T-cell (primary cell): ENCODE measurements at regions not wholly inside any gene's neighbourhood (a gene's known extent, or its start where the extent isn't known, plus 50 kb on each side); places are given as distances from the start of the nearest gene placed in this dataset.

Source experiments
- ATAC-seq, 4 experiments: fragments of 200-7000 bp in 3 of 4; fragments of 150-1000 bp in 1 of 4; cut with Tn5 transposase; replicated peaks in 1 of 4; 1 replicate in 3 of 4; 2 replicates in 1 of 4; pipeline ENCODE4 v1.10.0; 2021; ENCODE audit warnings: moderate library complexity in 3 of 4, mild to moderate bottlenecking in 2 of 4, moderate number of reproducible peaks in 1 of 4
- CTCF ChIA-PET, 2 donors: fragments of 300-600 bp; sonication (Branson Sonifier 250); formaldehyde crosslinking; loops; one replicate each; lab custom pipeline; 2022; ENCODE audit warnings: antibody characterized with exemption in 2 of 2; lab: Charles Lee
- POLR2A ChIA-PET, 2 donors: fragments of 300-600 bp; sonication (Branson Sonifier 250); formaldehyde crosslinking; loops; one replicate each; lab custom pipeline; 2022; ENCODE audit warnings: antibody characterized with exemption in 2 of 2; lab: Charles Lee
- DNase-seq, 35 experiments: peaks; one replicate each; pipeline versions ENCODE4 v3.0.0 to v3.0.0-alpha.2; 2013 to 2023
- H3K27ac ChIP-seq: one replicate; pipeline ENCODE4 v1.5.1; 2013; ENCODE audit warnings: low read length
- H3K27me3 ChIP-seq, 2 experiments: replicated peaks in 1 of 2; 1 replicate in 1 of 2; 2 replicates in 1 of 2; pipeline versions ENCODE4 v1.6.1 to v1.7.0; 2013; ENCODE audit warnings: low read length in 1 of 2, mixed read lengths in 1 of 2; ENCODE audit not compliant: control insufficient read depth in 2 of 2, insufficient read depth in 2 of 2; ENCODE audit errors: extremely low read depth in 1 of 2
- H3K36me3 ChIP-seq, 2 donors: 1 replicate in 1 of 2; 2 replicates in 1 of 2; pipeline versions ENCODE4 v1.6.1 to v1.7.0; 2013; ENCODE audit warnings: low read length in 1 of 2; ENCODE audit not compliant: control insufficient read depth in 2 of 2, insufficient read depth in 1 of 2; ENCODE audit errors: extremely low read depth in 1 of 2
- H3K4me1 ChIP-seq, 2 experiments: 1 replicate in 1 of 2; 2 replicates in 1 of 2; pipeline versions ENCODE4 v1.6.1 to v1.7.0; 2013; ENCODE audit warnings: low read length in 2 of 2, mixed read lengths in 1 of 2; ENCODE audit not compliant: insufficient read depth in 2 of 2, control insufficient read depth in 1 of 2; ENCODE audit errors: extremely low read depth in 1 of 2
- H3K4me3 ChIP-seq, 2 donors: 1 replicate in 1 of 2; 2 replicates in 1 of 2; pipeline versions ENCODE4 v1.5.1 to v1.7.0; 2013; ENCODE audit warnings: mild to moderate bottlenecking in 2 of 2, low read length in 1 of 2, moderate library complexity in 1 of 2; ENCODE audit not compliant: control insufficient read depth in 1 of 2; ENCODE audit errors: extremely low read depth in 1 of 2
- H3K9me3 ChIP-seq: 2 replicates; pipeline ENCODE4 v1.7.0; 2013
- H3K27ac Mint-ChIP-seq, 2 donors: one replicate each; pipeline ENCODE4 v1.8.0; 2020 to 2021; ENCODE audit warnings: mild to moderate bottlenecking in 2 of 2, mixed read lengths in 2 of 2
- H3K27me3 Mint-ChIP-seq, 2 donors: one replicate each; pipeline ENCODE4 v1.8.0; 2021 to 2022; ENCODE audit warnings: mixed read lengths in 2 of 2
- H3K36me3 Mint-ChIP-seq: one replicate; pipeline ENCODE4 v1.8.0; 2021; ENCODE audit warnings: mixed read lengths
- H3K4me1 Mint-ChIP-seq, 3 donors: one replicate each; pipeline ENCODE4 v1.8.0; 2020 to 2022; ENCODE audit warnings: mixed read lengths in 3 of 3, mild to moderate bottlenecking in 1 of 3
- H3K4me3 Mint-ChIP-seq, 3 donors: one replicate each; pipeline ENCODE4 v1.8.0; 2020 to 2022; ENCODE audit warnings: mild to moderate bottlenecking in 3 of 3, mixed read lengths in 3 of 3, moderate library complexity in 3 of 3
- H3K9me3 Mint-ChIP-seq, 3 donors: one replicate each; pipeline ENCODE4 v1.8.0; 2020 to 2022; ENCODE audit warnings: mixed read lengths in 3 of 3
- WGBS: methylation state at CpG from one replicate; pipeline ENCODE4 v1.1.5; 2013; ENCODE audit warnings: missing lambda C conversion rate; ENCODE audit not compliant: insufficient coverage; 5-methylcytosine and 5-hydroxymethylcytosine counted together

- no peak for DNase-seq
- Mint-ChIP-seq H3K36me3 (no peaks in the 10 kb centered on the region), H3K4me1 (no peaks in the 10 kb centered on the region), H3K9me3 (no peaks in the 10 kb centered on the region), H3K27me3 (peaks cover 22 to 30% of the 10 kb centered on the region in 2 donors), H3K27ac (no peak overlapping the region), H3K4me3 (no peak overlapping the region)
- no peaks in the 10 kb centered on the region for H3K9me3 ChIP-seq
- H3K4me1 ChIP-seq: no peaks in the 10 kb centered on the region
- H3K4me3 ChIP-seq: no peak overlapping the region
- H3K27me3 ChIP-seq: peaks cover 2 to 18% of the 10 kb centered on the region in 2 experiments
- ATAC-seq: no peak
- 87% methylated on average over 11 of the region's 11 CpGs for WGBS
- H3K27ac ChIP-seq: no peak overlapping the region
- H3K36me3 ChIP-seq: no peaks in the 10 kb centered on the region
- ChIA-PET POLR2A (no interaction called here), CTCF (no interaction called here)
Observed at GRCh38 chr20:48076247-48076646, 291.0 kb upstream of the SULF2 start.

- Mint-ChIP-seq H3K27me3 (peaks cover 18 to 32% of the 10 kb centered on the region in 2 donors), H3K4me1 (no peaks in the 10 kb centered on the region), H3K4me3 (no peak overlapping the region), H3K36me3 (no peaks in the 10 kb centered on the region), H3K27ac (no peak overlapping the region), H3K9me3 (no peaks in the 10 kb centered on the region)
- H3K4me3 ChIP-seq: no peak overlapping the region
- H3K36me3 ChIP-seq: no peaks in the 10 kb centered on the region
- no peaks in the 10 kb centered on the region for H3K9me3 ChIP-seq
- peaks cover 2 to 18% of the 10 kb centered on the region in 2 experiments for H3K27me3 ChIP-seq
- ATAC-seq (no peak), DNase-seq (no peak)
- ChIA-PET CTCF (no interaction called here), POLR2A (no interaction called here)
- 89% methylated on average over 4 of the region's 7 CpGs for WGBS
- H3K27ac ChIP-seq: no peak overlapping the region
- no peaks in the 10 kb centered on the region for H3K4me1 ChIP-seq
Observed at GRCh38 chr20:48075591-48076174, 290.4 kb upstream of the SULF2 start.

GRCh38 chr20:48070991-48071652 lies 285.8 kb upstream of the SULF2 start:
- no peaks in the 10 kb centered on the region for H3K36me3 ChIP-seq
- no peak overlapping the region for H3K27ac ChIP-seq
- POLR2A ChIA-PET: no interaction called here
- peaks cover 0 to 12% of the 10 kb centered on the region in 2 experiments for H3K27me3 ChIP-seq
- Mint-ChIP-seq H3K9me3 (no peaks in the 10 kb centered on the region), H3K36me3 (no peaks in the 10 kb centered on the region), H3K4me3 (no peak overlapping the region), H3K4me1 (no peaks in the 10 kb centered on the region), H3K27ac (no peak overlapping the region), H3K27me3 (peaks cover 5 to 14% of the 10 kb centered on the region in 2 donors)
- no peaks in the 10 kb centered on the region for H3K4me1 ChIP-seq
- no peaks in the 10 kb centered on the region for H3K9me3 ChIP-seq
- ATAC-seq (no peak), DNase-seq (no peak)
- CTCF ChIA-PET: no interaction called here
- no peak overlapping the region for H3K4me3 ChIP-seq
- no CpG with 5 or more reads among the region's 5 CpGs for WGBS

- 73% methylated on average over 1 of the region's 3 CpGs for WGBS
- no peak overlapping the region for H3K4me3 ChIP-seq
- Mint-ChIP-seq H3K4me3 (no peak overlapping the region), H3K9me3 (no peaks in the 10 kb centered on the region), H3K4me1 (no peaks in the 10 kb centered on the region), H3K27me3 (peaks cover 4 to 13% of the 10 kb centered on the region in 2 donors), H3K27ac (no peak overlapping the region), H3K36me3 (no peaks in the 10 kb centered on the region)
- POLR2A ChIA-PET: no interaction called here
- H3K27me3 ChIP-seq: peaks cover 0 to 6% of the 10 kb centered on the region in 2 experiments
- ATAC-seq (no peak), DNase-seq (no peak)
- CTCF ChIA-PET: no interaction called here
- no peaks in the 10 kb centered on the region for H3K4me1 ChIP-seq
- H3K27ac ChIP-seq: no peak overlapping the region
- H3K9me3 ChIP-seq: no peaks in the 10 kb centered on the region
- no peaks in the 10 kb centered on the region for H3K36me3 ChIP-seq
Observed at GRCh38 chr20:48069596-48069995, 284.3 kb upstream of the SULF2 start.

GRCh38 chr20:48066851-48067250 lies 281.6 kb upstream of the SULF2 start:
- Mint-ChIP-seq H3K27ac (no peak overlapping the region), H3K27me3 (peaks cover 4 to 15% of the 10 kb centered on the region in 2 donors), H3K4me1 (no peaks in the 10 kb centered on the region), H3K9me3 (no peaks in the 10 kb centered on the region), H3K36me3 (no peaks in the 10 kb centered on the region), H3K4me3 (no peak overlapping the region)
- ChIA-PET CTCF (no interaction called here), POLR2A (interaction anchor here in 1 of 2 donors (0.6 kb wide), 1 partner anchor 194 kb away, joined by 5 read pairs; no protein-coding TSS in a partner anchor)
- 88% methylated on average over 3 of the region's 3 CpGs for WGBS
- ATAC-seq (no peak), DNase-seq (no peak)
- peaks cover 0 to 8% of the 10 kb centered on the region in 2 experiments for H3K27me3 ChIP-seq
- H3K4me1 ChIP-seq: no peaks in the 10 kb centered on the region
- H3K9me3 ChIP-seq: no peaks in the 10 kb centered on the region
- H3K4me3 ChIP-seq: no peak overlapping the region
- H3K27ac ChIP-seq: no peak overlapping the region
- H3K36me3 ChIP-seq: no peaks in the 10 kb centered on the region

- Histone ChIP-seq H3K4me3 (no peak overlapping the region), H3K27ac (no peak overlapping the region), H3K36me3 (no peaks in the 10 kb centered on the region), H3K27me3 (peaks cover 0 to 10% of the 10 kb centered on the region in 2 experiments), H3K9me3 (no peaks in the 10 kb centered on the region), H3K4me1 (no peaks in the 10 kb centered on the region)
- H3K36me3 Mint-ChIP-seq: no peaks in the 10 kb centered on the region
- ChIA-PET POLR2A (interaction anchor here in 1 of 2 donors (0.7 kb wide), 1 partner anchor 502 kb away, joined by 3 read pairs; no protein-coding TSS in a partner anchor), CTCF (no interaction called here)
- no peaks in the 10 kb centered on the region for H3K9me3 Mint-ChIP-seq
- no peak for ATAC-seq
- no peak for DNase-seq
- peaks cover 4 to 14% of the 10 kb centered on the region in 2 donors for H3K27me3 Mint-ChIP-seq
- no peak overlapping the region for H3K27ac Mint-ChIP-seq
- no peak overlapping the region for H3K4me3 Mint-ChIP-seq
- WGBS: 96% methylated on average over 7 of the region's 13 CpGs
- no peaks in the 10 kb centered on the region for H3K4me1 Mint-ChIP-seq
Observed at GRCh38 chr20:48066246-48066645, 281.0 kb upstream of the SULF2 start.
